ENCODE measurements at regions not wholly inside any gene's neighbourhood (a gene's known extent, or its start where the extent isn't known, plus 50 kb on each side); places are given as distances from the start of the nearest gene placed in this dataset.
"Not testable (repeated sequence)": the region's sequence is repeated elsewhere in the genome, so short reads cannot be mapped to it uniquely, and the experiment has no call there.

GRCh38 chr1:166395729-166396128, 228.9 kb upstream of the FAM78B start:
- DNase-seq: no peak

GRCh38 chr1:166409253-166410082, 242.7 kb upstream of the FAM78B start:
- DNase-seq: not testable (repeated sequence)

- no peak for DNase-seq
These were observed 243.2 kb upstream of the FAM78B start for GRCh38 chr1:166410083-166410385.

- DNase-seq: not testable (repeated sequence)
These were observed 250.0 kb upstream of the FAM78B start for GRCh38 chr1:166416831-166417230.

- no peak for DNase-seq
These were observed 251.6 kb upstream of the FAM78B start for GRCh38 chr1:166418344-166418933.

GRCh38 chr1:166422586-166422985, 255.8 kb upstream of the FAM78B start:
- not testable (repeated sequence) for DNase-seq

GRCh38 chr1:166432655-166433054, 265.9 kb upstream of the FAM78B start:
- DNase-seq: no peak

GRCh38 chr1:166433404-166434304, 266.9 kb upstream of the FAM78B start:
- peak; percentile 24 to 28 for DNase-seq

GRCh38 chr1:166457700-166458099, 290.9 kb upstream of the FAM78B start:
- DNase-seq: no peak

GRCh38 chr1:166464333-166464732, 297.5 kb upstream of the FAM78B start:
- no peak for DNase-seq

- DNase-seq: no peak
These were observed 303.2 kb upstream of the FAM78B start for GRCh38 chr1:166470014-166470413.

GRCh38 chr1:166470441-166470840, 303.6 kb upstream of the FAM78B start:
- no peak for DNase-seq

GRCh38 chr1:166471359-166471758, 304.6 kb upstream of the FAM78B start:
- no peak for DNase-seq

GRCh38 chr1:166479052-166479631, 312.3 kb upstream of the FAM78B start:
- peak in 1 of 2 experiments; percentile 31 for DNase-seq

GRCh38 chr1:166484471-166484870, 317.7 kb upstream of the FAM78B start:
- no peak for DNase-seq

GRCh38 chr1:166484871-166485270, 318.1 kb upstream of the FAM78B start:
- DNase-seq: no peak

GRCh38 chr1:166485620-166486019, 318.8 kb upstream of the FAM78B start:
- DNase-seq: no peak

- no peak for DNase-seq
These were observed 321.5 kb upstream of the FAM78B start for GRCh38 chr1:166488327-166488726.

GRCh38 chr1:166489356-166489669, 322.5 kb upstream of the FAM78B start:
- no peak for DNase-seq

GRCh38 chr1:166489670-166490436, 323.1 kb upstream of the FAM78B start:
- no peak for DNase-seq

- no peak for DNase-seq
These were observed 323.7 kb upstream of the FAM78B start for GRCh38 chr1:166490437-166490991.

- not testable (repeated sequence) for DNase-seq
These were observed 327.0 kb upstream of the FAM78B start for GRCh38 chr1:166493765-166494164.
